ENCODE measurements at regions not wholly inside any gene's neighbourhood (a gene's known extent, or its start where the extent isn't known, plus 50 kb on each side); places are given as distances from the start of the nearest gene placed in this dataset.

GRCh38 chr5:133844836-133845235, 123.6 kb downstream of the C5orf15 start:
- TF ChIP-seq CTCF (IDR thresholded peaks at IDR 0.05; ENCODE audit: poor library complexity, severe bottlenecking) = no peak
- no peak for TF ChIP-seq POLR2AphosphoS5 (IDR thresholded peaks at IDR 0.05)
- no peak for TF ChIP-seq REST (IDR thresholded peaks at IDR 0.05; ENCODE audit: borderline replicate concordance)
- no peak for TF ChIP-seq MXI1 (conservative IDR thresholded peaks at IDR 0.05; ENCODE audit: poor library complexity, severe bottlenecking)
- TF ChIP-seq TAF1 (IDR thresholded peaks at IDR 0.05; ENCODE audit: low read depth) = no peak
- no peak for TF ChIP-seq RAD21 (conservative IDR thresholded peaks at IDR 0.05)
- TF ChIP-seq EZH2 (IDR thresholded peaks at IDR 0.05; ENCODE audit: borderline replicate concordance, insufficient read depth, low read length, poor library complexity, severe bottlenecking) = no peak
- no peak for TF ChIP-seq EP300 (conservative IDR thresholded peaks at IDR 0.05; ENCODE audit: poor library complexity, severe bottlenecking)

Measured in neural cell (in vitro differentiated cells).